GM12872 (cell line): ENCODE measurements at regions not wholly inside any gene's neighbourhood (a gene's known extent, or its start where the extent isn't known, plus 50 kb on each side); places are given as distances from the start of the nearest gene placed in this dataset.

Source experiments
- CTCF ChIP-seq: IDR thresholded peaks from 3 replicates; pipeline ENCODE4 v1.5.1; 2011; ENCODE audit warnings: low read depth, mild to moderate bottlenecking, low read length, moderate library complexity; ENCODE audit not compliant: insufficient read depth

GRCh38 chr4:114465766-114466165 is 132.8 kb upstream of the UGT8 start:
- no peak for TF ChIP-seq CTCF

GRCh38 chr4:114466299-114466698 is 132.3 kb upstream of the UGT8 start:
- TF ChIP-seq CTCF, result no peak

- no peak for TF ChIP-seq CTCF
Measured at GRCh38 chr4:114472269-114473032, 126.2 kb upstream of the UGT8 start.

GRCh38 chr4:114474188-114474800 is 124.3 kb upstream of the UGT8 start:
- TF ChIP-seq CTCF, result no peak

GRCh38 chr4:114476310-114476709 is 122.3 kb upstream of the UGT8 start:
- TF ChIP-seq CTCF, result no peak

- no peak for TF ChIP-seq CTCF
Measured at GRCh38 chr4:114479595-114479994, 119.0 kb upstream of the UGT8 start.

- TF ChIP-seq CTCF, result no peak
Measured at GRCh38 chr4:114481856-114482255, 116.8 kb upstream of the UGT8 start.
